Ectodermal cell (in vitro differentiated cells): ENCODE measurements at regions not wholly inside any gene's neighbourhood (a gene's known extent, or its start where the extent isn't known, plus 50 kb on each side); places are given as distances from the start of the nearest gene placed in this dataset.

Source experiments
- H3K27ac ChIP-seq: 2 replicates; pipeline ENCODE4 v1.7.0; 2013; ENCODE audit warnings: mild to moderate bottlenecking, low read depth, low read length; ENCODE audit not compliant: insufficient read depth, poor library complexity, severe bottlenecking
- H3K27me3 ChIP-seq: 2 replicates; pipeline ENCODE4 v1.7.0; 2013; ENCODE audit warnings: mild to moderate bottlenecking, low read length; ENCODE audit not compliant: insufficient read depth, control insufficient read depth, poor library complexity, severe bottlenecking
- H3K36me3 ChIP-seq: one replicate; pipeline ENCODE4 v1.7.0; 2013; ENCODE audit warnings: low read length; ENCODE audit not compliant: control insufficient read depth, insufficient read depth
- H3K4me1 ChIP-seq: one replicate; pipeline ENCODE4 v1.7.0; 2013; ENCODE audit warnings: low read length; ENCODE audit not compliant: control insufficient read depth, insufficient read depth
- H3K4me3 ChIP-seq: 2 replicates; pipeline ENCODE4 v1.7.0; 2013; ENCODE audit warnings: low read depth, low read length, control low read depth; ENCODE audit not compliant: insufficient read depth
- H3K9me3 ChIP-seq: 2 replicates; pipeline ENCODE4 v1.7.0; 2013; ENCODE audit warnings: mild to moderate bottlenecking, low read length, moderate library complexity; ENCODE audit not compliant: control insufficient read depth
- WGBS, 2 experiments: methylation state at CpG; one replicate each; pipeline ENCODE4 v1.1.7; 2013; ENCODE audit warnings: missing lambda C conversion rate in 2 of 2; 5-methylcytosine and 5-hydroxymethylcytosine counted together

DNA sequence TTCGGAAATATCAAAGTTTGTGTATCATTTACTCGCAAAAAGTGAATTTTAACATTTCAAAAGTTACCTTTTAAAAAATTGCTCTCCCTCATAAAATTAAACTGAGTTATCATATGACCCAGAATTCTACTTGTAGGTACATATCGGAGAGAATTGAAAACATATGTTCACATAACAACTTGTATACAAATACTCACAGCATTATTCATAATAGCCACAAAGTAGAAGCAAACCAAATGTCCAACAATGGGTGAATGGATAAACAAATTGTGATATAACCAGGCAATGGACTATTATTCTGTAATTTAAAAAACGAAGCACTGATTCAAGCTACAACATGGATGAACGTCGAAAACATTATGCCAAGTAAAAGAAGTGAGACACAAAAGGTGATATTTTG is 412.0 kb upstream of the TCF4 start:
- Histone ChIP-seq H3K4me1 (peaks cover 68% of the 10 kb centered on the region), H3K4me3 (no peak overlapping the region), H3K27me3 (no peaks in the 10 kb centered on the region), H3K9me3 (no peaks in the 10 kb centered on the region), H3K27ac (peak overlapping the region; percentile 92), H3K36me3 (no peaks in the 10 kb centered on the region)
- WGBS, 2 experiments, result 91 to 92% methylated on average over 6 of the region's 6 CpGs

GRCh38 chr18:55999641-56000040 is 411.6 kb upstream of the TCF4 start:
- H3K36me3 ChIP-seq, result no peaks in the 10 kb centered on the region
- no peaks in the 10 kb centered on the region for H3K9me3 ChIP-seq
- WGBS, 2 experiments, result 46 to 51% methylated on average over 2 of the region's 2 CpGs
- no peaks in the 10 kb centered on the region for H3K27me3 ChIP-seq
- H3K27ac ChIP-seq, result peak overlapping the region; percentile 92
- peaks cover 68% of the 10 kb centered on the region for H3K4me1 ChIP-seq
- no peak overlapping the region for H3K4me3 ChIP-seq

GRCh38 chr18:55998801-55999385 is 410.9 kb upstream of the TCF4 start:
- Histone ChIP-seq H3K36me3 (no peaks in the 10 kb centered on the region), H3K27ac (peak overlapping the region; percentile 92), H3K9me3 (no peaks in the 10 kb centered on the region), H3K4me1 (peaks cover 68% of the 10 kb centered on the region), H3K4me3 (no peak overlapping the region), H3K27me3 (no peaks in the 10 kb centered on the region)
- 74 to 97% methylated on average over 2 to 4 of the region's 4 CpGs for WGBS, 2 experiments

- H3K9me3 ChIP-seq, result no peaks in the 10 kb centered on the region
- H3K27ac ChIP-seq, result peak overlapping the region; percentile 92
- 18% methylated on average over 11 of the region's 11 CpGs for WGBS, 2 experiments
- peaks cover 60% of the 10 kb centered on the region for H3K4me1 ChIP-seq
- H3K4me3 ChIP-seq, result no peak overlapping the region
- H3K27me3 ChIP-seq, result no peaks in the 10 kb centered on the region
- no peaks in the 10 kb centered on the region for H3K36me3 ChIP-seq
These were observed 410.1 kb upstream of the TCF4 start for GRCh38 chr18:55998071-55998522.

- H3K27ac ChIP-seq, result peak overlapping the region; percentile 92
These were observed 409.2 kb upstream of the TCF4 start for GRCh38 chr18:55997151-55997561.

GRCh38 chr18:55996717-55997116 is 408.7 kb upstream of the TCF4 start:
- H3K9me3 ChIP-seq, result no peaks in the 10 kb centered on the region
- H3K4me3 ChIP-seq, result no peak overlapping the region
- 91 to 96% methylated on average over 4 to 5 of the region's 5 CpGs for WGBS, 2 experiments
- no peaks in the 10 kb centered on the region for H3K36me3 ChIP-seq
- peaks cover 54% of the 10 kb centered on the region for H3K4me1 ChIP-seq
- no peaks in the 10 kb centered on the region for H3K27me3 ChIP-seq
- no peak overlapping the region for H3K27ac ChIP-seq

More at GRCh38 chr18:55997151-55997561, 409.2 kb upstream of the TCF4 start:
- Histone ChIP-seq H3K36me3 (no peaks in the 10 kb centered on the region), H3K27me3 (no peaks in the 10 kb centered on the region), H3K4me1 (peaks cover 54% of the 10 kb centered on the region), H3K9me3 (no peaks in the 10 kb centered on the region), H3K4me3 (no peak overlapping the region)
- WGBS, 2 experiments, result 72 to 89% methylated on average over 6 of the region's 6 CpGs

DNA sequence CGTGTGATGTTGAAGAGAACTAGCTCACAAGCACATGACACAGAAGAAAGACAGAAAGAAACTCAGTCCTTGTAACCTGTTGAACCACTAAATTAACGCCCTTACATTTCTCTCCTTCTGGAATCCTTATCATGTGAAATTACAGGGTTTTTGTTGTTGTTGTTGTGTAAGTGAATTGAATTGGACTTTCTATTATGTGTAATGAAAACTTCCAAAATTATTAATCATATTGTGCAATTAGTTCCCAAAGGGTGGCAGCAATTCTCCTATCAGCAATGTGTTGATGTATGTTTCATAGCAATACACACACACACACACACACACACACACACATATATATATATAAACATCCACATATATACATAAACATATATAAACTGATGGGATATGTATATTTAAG is 402.2 kb upstream of the TCF4 start:
- Histone ChIP-seq H3K4me3 (no peak overlapping the region), H3K27ac (no peak overlapping the region), H3K9me3 (no peaks in the 10 kb centered on the region), H3K4me1 (peaks cover 2% of the 10 kb centered on the region), H3K36me3 (no peaks in the 10 kb centered on the region), H3K27me3 (no peaks in the 10 kb centered on the region)
- 88 to 96% methylated on average over 1 to 2 of the region's 2 CpGs for WGBS, 2 experiments

GRCh38 chr18:55988537-55988936 is 400.5 kb upstream of the TCF4 start:
- Histone ChIP-seq H3K9me3 (no peaks in the 10 kb centered on the region), H3K27me3 (no peaks in the 10 kb centered on the region), H3K36me3 (no peaks in the 10 kb centered on the region), H3K27ac (no peak overlapping the region), H3K4me3 (no peak overlapping the region), H3K4me1 (no peaks in the 10 kb centered on the region)
- 95 to 97% methylated on average over 2 of the region's 2 CpGs for WGBS, 2 experiments

GRCh38 chr18:55983433-55983832 is 395.4 kb upstream of the TCF4 start:
- Histone ChIP-seq H3K9me3 (no peaks in the 10 kb centered on the region), H3K36me3 (no peaks in the 10 kb centered on the region), H3K27ac (no peak overlapping the region), H3K4me1 (no peaks in the 10 kb centered on the region), H3K27me3 (no peaks in the 10 kb centered on the region), H3K4me3 (no peak overlapping the region)
- 94 to 100% methylated on average over 1 of the region's 1 CpG for WGBS, 2 experiments

- Histone ChIP-seq H3K4me3 (no peak overlapping the region), H3K36me3 (no peaks in the 10 kb centered on the region), H3K27ac (peak overlapping the region; percentile 36), H3K27me3 (no peaks in the 10 kb centered on the region), H3K4me1 (no peaks in the 10 kb centered on the region), H3K9me3 (no peaks in the 10 kb centered on the region)
- 57 to 66% methylated on average over 3 of the region's 3 CpGs for WGBS, 2 experiments
These were observed 395.0 kb upstream of the TCF4 start for GRCh38 chr18:55982992-55983391.
